Vagina (tissue), 2 donors: ENCODE measurements at regions not wholly inside any gene's neighbourhood (a gene's known extent, or its start where the extent isn't known, plus 50 kb on each side); places are given as distances from the start of the nearest gene placed in this dataset.

Source experiments
- DNase-seq, 2 donors: peaks; one replicate each; pipeline ENCODE4 v3.0.0-alpha.2; 2017; ENCODE audit errors: extremely low spot score in 2 of 2
- H3K27ac ChIP-seq: fragments of 200-600 bp; sonication (generic); one replicate; pipeline ENCODE4 v1.5.1; 2019
- H3K27me3 ChIP-seq: fragments of 200-600 bp; sonication (generic); one replicate; pipeline ENCODE4 v1.5.1; 2019
- H3K36me3 ChIP-seq, 2 donors: fragments of 200-600 bp; sonication (generic); one replicate each; pipeline ENCODE4 v1.5.1; 2017 to 2019
- H3K4me1 ChIP-seq: fragments of 200-600 bp; sonication (generic); one replicate; pipeline ENCODE4 v1.5.1; 2019
- H3K4me3 ChIP-seq, 2 donors: fragments of 200-600 bp; sonication (generic); 1 replicate in 1 of 2; 2 replicates in 1 of 2; pipeline ENCODE4 v1.5.1; 2016 to 2019
- H3K9me3 ChIP-seq: fragments of 200-600 bp; sonication (generic); one replicate; pipeline ENCODE4 v1.5.1; 2019
- CTCF ChIP-seq, 3 experiments: fragments of 450-650 bp in 2 of 3; fragments of 200-600 bp in 1 of 3; sonication (generic) in 1 of 3; IDR thresholded peaks; one replicate each; pipeline ENCODE4 v1.5.1; 2017 to 2019; ENCODE audit warnings: antibody characterized with exemption in 3 of 3, mild to moderate bottlenecking in 2 of 3, moderate library complexity in 2 of 3
- POLR2A ChIP-seq, 2 donors: fragments of 450-650 bp; IDR thresholded peaks; one replicate each; pipeline ENCODE4 v1.6.1; 2017; ENCODE audit warnings: antibody characterized with exemption in 2 of 2, mild to moderate bottlenecking in 2 of 2, moderate library complexity in 2 of 2
- POLR2AphosphoS5 ChIP-seq, 2 donors: sonication (generic); formaldehyde crosslinking; IDR thresholded peaks; one replicate each; pipeline ENCODE4 v1.9.0; 2017; ENCODE audit warnings: antibody characterized with exemption in 2 of 2, mild to moderate bottlenecking in 2 of 2, low read depth in 1 of 2; ENCODE audit not compliant: insufficient read depth in 1 of 2
- intact Hi-C: fragments of 100-400 bp; cut with DNase I; formaldehyde crosslinking; loops from one replicate; pipeline ENCODE4 v1.15.1; 2023

DNA sequence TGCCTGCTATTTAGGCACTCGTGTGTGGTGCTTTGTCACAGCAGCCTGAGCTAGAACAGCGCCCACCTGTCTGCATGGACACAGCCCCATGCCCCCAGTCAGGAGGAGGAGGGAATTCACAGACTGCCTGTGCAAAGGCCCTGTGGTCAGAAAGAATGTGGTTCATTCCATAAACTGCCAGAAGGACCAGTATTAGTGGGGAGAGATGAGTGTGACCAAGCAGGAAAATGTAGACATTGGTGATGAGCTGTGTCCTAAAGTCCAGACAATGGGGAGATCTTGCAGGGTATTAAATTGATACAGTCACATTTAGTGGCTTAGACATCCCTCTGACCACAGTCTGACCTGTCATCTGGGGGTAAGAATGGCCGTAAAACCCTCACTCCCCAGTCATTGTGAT is 83.7 kb upstream of the LINC01488 start:
- Histone ChIP-seq H3K36me3 (no peaks in the 10 kb centered on the region), H3K27me3 (no peaks in the 10 kb centered on the region), H3K4me3 (no peak overlapping the region), H3K27ac (no peak overlapping the region), H3K4me1 (peaks cover 12% of the 10 kb centered on the region), H3K9me3 (no peaks in the 10 kb centered on the region)
- intact Hi-C loops = no loop called here
- DNase-seq = no peak
- no peak for TF ChIP-seq POLR2A (IDR thresholded peaks at IDR 0.05)
- no peak for TF ChIP-seq CTCF (IDR thresholded peaks at IDR 0.05)
- TF ChIP-seq POLR2AphosphoS5 (IDR thresholded peaks at IDR 0.05; ENCODE audit: insufficient read depth in 1 of 2, low read depth in 1 of 2) = no peak

DNA sequence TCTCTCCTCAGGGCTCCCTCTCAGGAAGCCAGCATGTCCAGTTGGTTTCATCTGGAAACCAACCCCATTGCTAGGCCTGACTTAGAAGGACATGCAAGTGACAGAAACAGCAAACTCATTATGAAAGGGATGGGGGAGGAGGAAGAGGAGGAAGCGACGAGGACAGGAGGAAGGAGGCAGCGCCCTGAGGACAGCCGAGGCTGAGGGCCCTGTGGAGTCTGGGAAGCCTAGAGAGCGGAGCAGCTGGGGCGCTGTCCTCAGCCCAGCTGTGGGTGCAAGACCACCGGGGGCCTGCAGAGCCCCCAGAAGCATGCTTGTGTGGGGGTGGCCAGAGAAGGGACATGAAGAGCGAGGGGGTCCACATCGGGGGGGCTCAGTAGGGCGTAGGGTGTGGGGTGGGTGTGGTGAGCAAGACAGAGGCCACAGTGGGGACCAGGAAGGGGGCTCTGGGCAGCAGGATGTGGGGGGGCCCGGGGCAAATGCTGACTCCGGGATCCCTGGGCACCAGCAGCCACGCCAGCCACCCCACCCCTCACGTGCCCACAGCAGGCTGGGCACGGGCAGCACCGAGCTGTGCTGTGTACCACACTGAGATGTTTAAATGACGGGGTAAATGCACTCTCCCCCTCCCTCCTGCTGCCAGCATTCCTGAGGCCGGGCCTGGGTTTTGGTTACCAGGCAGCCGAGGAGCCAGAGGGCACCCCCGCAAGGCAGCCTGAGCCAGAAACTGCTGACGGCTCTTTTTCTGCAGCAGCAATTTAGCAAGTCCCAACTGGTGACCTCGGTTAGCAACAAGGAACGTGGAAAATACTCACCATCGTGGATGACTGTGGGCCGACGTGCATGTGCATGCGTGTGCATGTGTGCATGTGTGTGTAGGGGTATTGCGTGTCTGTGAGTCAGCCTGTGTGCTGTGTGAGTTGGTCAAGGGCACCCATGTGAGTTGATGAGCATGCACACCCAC is 82.7 kb upstream of the LINC01488 start:
- no peak for DNase-seq
- H3K36me3 ChIP-seq = no peaks in the 10 kb centered on the region
- H3K4me3 ChIP-seq = no peak overlapping the region
- intact Hi-C loops = no loop called here
- no peak overlapping the region for H3K27ac ChIP-seq
- H3K27me3 ChIP-seq = no peaks in the 10 kb centered on the region
- no peaks in the 10 kb centered on the region for H3K9me3 ChIP-seq
- peaks cover 12% of the 10 kb centered on the region for H3K4me1 ChIP-seq
- no peak for TF ChIP-seq POLR2A (IDR thresholded peaks at IDR 0.05)
- TF ChIP-seq CTCF (IDR thresholded peaks at IDR 0.05) = no peak
- no peak for TF ChIP-seq POLR2AphosphoS5 (IDR thresholded peaks at IDR 0.05; ENCODE audit: insufficient read depth in 1 of 2, low read depth in 1 of 2)

DNA sequence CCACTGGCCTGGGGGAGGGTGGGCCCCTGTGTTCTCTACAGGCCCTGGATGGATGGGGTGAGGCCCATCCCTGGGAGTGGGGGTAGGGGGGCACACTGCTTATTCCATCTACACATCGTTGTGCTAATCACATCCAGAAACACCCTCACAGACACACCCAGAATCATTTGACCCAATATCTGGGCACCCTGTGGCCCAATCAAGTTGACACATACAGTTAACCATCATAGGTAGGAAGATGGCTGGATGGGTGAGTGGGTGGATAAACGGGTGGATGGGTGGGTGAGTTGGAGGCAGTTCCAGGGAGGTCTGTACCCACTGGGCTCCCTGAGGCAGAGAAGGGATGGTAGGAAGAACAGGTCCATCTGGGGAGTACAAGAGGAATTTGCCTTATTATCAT is 81.3 kb upstream of the LINC01488 start:
- no peaks in the 10 kb centered on the region for H3K36me3 ChIP-seq
- H3K4me3 ChIP-seq = no peak overlapping the region
- H3K27me3 ChIP-seq = no peaks in the 10 kb centered on the region
- H3K4me1 ChIP-seq = peaks cover 12% of the 10 kb centered on the region
- H3K27ac ChIP-seq = no peak overlapping the region
- intact Hi-C loops = no loop called here
- no peaks in the 10 kb centered on the region for H3K9me3 ChIP-seq
- no peak for TF ChIP-seq POLR2A (IDR thresholded peaks at IDR 0.05)
- TF ChIP-seq CTCF (IDR thresholded peaks at IDR 0.05) = no peak
- no peak for TF ChIP-seq POLR2AphosphoS5 (IDR thresholded peaks at IDR 0.05; ENCODE audit: insufficient read depth in 1 of 2, low read depth in 1 of 2)
- DNase-seq = no peak

- DNase-seq = no peak
- TF ChIP-seq POLR2A (IDR thresholded peaks at IDR 0.05) (no peak), POLR2AphosphoS5 (IDR thresholded peaks at IDR 0.05; ENCODE audit: insufficient read depth in 1 of 2, low read depth in 1 of 2) (no peak), CTCF (IDR thresholded peaks at IDR 0.05) (no peak)
- H3K27me3 ChIP-seq = no peaks in the 10 kb centered on the region
- H3K27ac ChIP-seq = no peak overlapping the region
- intact Hi-C loops = no loop called here
- peaks cover 12% of the 10 kb centered on the region for H3K4me1 ChIP-seq
- no peaks in the 10 kb centered on the region for H3K9me3 ChIP-seq
- no peak overlapping the region for H3K4me3 ChIP-seq
- H3K36me3 ChIP-seq = no peaks in the 10 kb centered on the region
These were observed 80.5 kb upstream of the LINC01488 start for GRCh38 chr11:69400771-69401590.
